ENCODE measurements at regions not wholly inside any gene's neighbourhood (a gene's known extent, or its start where the extent isn't known, plus 50 kb on each side); places are given as distances from the start of the nearest gene placed in this dataset.
"Not testable (repeated sequence)": the region's sequence is repeated elsewhere in the genome, so short reads cannot be mapped to it uniquely, and the experiment has no call there.

GRCh38 chr15:100721758-100722550 is 119.6 kb downstream of the ASB7 start:
- peak; percentile 25 for DNase-seq (ENCODE audit: low spot score)

- no peak for DNase-seq (ENCODE audit: low spot score)
Observed at GRCh38 chr15:100722551-100723314, 120.3 kb downstream of the ASB7 start.

DNA sequence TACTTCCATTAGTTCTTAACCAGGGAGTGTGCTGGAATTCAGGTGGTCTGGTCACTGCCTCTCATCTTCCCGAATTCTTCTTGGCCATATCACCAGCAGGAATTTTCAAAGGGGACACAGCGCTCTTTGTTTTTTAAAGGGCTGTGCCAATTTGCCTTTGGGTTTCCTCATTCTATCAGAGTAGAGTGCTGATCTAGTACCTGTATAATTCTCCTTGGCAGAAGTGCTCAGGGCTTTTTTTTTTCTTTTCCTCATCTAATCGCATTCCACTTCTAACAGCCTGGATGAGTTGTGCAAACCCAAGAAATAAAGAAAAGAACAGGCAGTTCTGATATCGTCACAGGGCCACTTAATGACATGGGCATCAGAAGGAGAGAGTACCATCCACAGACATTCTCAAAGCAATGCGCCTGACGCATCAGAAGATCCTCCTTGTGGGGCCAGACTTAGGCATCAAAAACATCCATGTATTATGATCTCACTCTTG is 121.0 kb downstream of the ASB7 start:
- peak; percentile 22 for DNase-seq (ENCODE audit: low spot score)

DNA sequence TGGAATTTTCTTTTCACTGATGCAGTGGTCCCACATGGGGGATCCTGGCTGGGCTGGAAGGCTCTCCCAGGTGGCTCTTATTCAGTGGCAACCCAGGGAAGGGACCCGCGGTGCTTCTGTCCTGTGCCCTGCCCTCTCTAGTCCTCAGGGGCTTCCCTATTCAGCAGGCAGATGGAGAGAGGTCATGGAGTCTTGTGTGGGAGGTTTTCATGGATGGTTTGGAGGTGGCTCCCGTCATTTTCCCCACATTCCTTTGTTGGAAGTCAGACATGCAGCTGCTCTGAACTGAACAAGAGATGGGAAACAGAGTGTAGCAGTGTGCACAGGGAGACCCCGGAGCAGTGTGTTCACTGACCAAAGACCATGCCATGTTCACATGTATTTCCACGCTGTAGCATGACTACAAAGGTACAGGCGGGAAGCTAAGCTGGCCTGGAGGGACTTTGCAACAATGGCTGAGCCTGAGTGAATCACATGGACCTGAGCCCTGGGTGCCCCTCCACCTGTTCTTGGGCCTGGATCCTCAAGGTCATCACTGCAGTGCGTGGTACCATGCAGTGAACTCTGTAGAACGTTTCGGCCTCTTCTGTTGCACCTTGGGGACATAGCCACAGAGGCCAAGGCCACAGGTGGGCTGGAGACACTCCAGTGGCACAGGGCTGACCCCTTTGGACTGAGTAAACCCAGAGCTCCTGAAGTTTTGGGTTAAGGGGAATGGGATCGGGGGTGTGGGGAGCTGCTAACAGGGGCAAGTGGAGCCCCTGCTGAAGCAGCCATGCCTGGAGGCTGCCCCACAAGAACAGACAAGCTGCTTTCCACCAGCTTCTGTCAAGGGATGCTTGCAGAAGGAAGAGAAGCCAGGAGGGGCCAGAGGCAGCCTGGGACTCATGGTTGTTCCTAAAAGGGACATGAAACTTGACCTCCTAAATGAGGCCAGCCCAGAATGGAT is 123.0 kb downstream of the ASB7 start:
- DNase-seq (ENCODE audit: low spot score): peak; percentile 42

GRCh38 chr15:100726070-100726420 is 123.7 kb downstream of the ASB7 start:
- DNase-seq (ENCODE audit: low spot score): peak; percentile 37

- DNase-seq (ENCODE audit: low spot score): peak; percentile 42
Observed at GRCh38 chr15:100726421-100727190, 124.2 kb downstream of the ASB7 start.

DNA sequence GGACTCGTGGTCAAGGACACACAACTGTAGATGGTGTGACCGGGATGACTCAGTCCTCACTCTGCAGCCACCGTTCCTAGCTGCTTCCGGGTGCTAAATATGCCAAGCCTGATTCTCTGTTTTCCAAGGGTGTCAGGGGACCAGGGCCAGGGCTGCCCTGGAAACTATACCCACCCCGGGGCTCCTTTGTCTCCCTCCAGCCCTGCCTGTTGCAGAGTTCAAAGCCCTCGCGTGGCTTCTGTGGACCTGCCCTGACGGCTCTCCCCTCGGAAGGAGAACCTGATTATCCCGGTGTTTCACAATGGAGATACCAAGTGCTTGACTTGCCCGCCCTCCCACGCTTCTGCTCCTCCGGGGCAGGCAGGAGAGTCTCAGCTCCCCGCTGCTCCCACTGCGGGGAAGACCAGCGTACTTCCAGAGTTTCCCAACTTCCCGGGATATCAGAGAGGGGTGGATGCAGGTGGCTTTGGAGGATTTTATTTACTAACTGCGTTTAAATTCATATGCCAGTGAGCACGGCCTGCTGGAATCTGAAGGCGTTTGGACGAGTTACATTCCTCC is 125.0 kb downstream of the ASB7 start:
- peak; percentile 38 for DNase-seq (ENCODE audit: low spot score)

- DNase-seq (ENCODE audit: low spot score): peak; percentile 38
Observed at GRCh38 chr15:100728371-100729201, 126.2 kb downstream of the ASB7 start.

GRCh38 chr15:100729461-100729860 is 127.1 kb downstream of the ASB7 start:
- DNase-seq (ENCODE audit: low spot score): peak; percentile 37

DNA sequence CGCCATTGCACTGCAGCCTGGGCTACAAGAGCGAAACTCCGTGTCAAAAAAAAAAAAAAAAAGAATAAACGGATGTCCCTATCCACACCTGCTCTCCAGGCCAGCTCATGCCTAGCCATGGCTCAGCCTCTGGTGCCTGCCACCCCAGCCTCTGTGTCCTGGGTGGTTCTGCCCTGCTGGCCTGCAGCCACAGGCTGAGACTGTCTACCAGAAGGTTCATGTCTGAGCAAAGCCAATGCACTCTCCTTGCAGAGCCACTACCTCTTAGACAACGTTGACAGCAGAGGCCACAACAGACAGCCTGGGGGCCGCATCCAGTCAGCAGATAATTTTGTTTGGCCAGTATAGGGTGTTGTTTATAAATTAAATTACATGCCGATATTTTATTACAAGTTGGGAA is 127.7 kb downstream of the ASB7 start:
- DNase-seq (ENCODE audit: low spot score): peak; percentile 16

DNA sequence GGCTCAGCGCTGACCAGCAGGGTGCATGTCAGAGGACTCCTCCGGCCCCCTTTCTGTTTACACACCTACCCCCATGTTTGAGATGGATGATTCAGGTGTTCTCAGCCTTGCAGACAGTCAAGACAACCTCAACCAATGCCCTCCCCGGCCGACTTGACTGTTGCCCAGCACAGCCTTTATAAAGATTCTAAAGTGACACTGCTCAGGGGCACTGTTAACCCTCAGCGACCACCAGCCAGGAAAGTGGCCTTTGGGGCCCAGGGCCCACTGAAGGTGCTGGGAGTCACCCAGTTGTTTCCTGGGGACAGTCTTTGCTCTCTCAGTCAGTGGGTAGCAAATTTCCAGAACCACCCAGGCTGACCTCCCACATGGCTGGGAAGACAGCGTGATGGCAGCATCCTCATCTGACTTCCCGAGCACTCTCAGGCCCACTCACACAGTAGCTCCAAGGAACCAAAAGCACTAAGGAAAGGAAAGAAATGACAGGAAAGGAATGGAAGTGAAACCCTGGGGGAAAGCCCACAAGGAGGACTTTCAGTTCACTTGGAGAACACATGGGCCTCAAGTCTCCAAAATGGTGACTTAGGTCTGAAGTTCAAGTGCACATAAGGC is 128.4 kb downstream of the ASB7 start:
- DNase-seq (ENCODE audit: low spot score): peak; percentile 35

- peak; percentile 35 for DNase-seq (ENCODE audit: low spot score)
Observed at GRCh38 chr15:100731267-100732152, 129.1 kb downstream of the ASB7 start.

DNA sequence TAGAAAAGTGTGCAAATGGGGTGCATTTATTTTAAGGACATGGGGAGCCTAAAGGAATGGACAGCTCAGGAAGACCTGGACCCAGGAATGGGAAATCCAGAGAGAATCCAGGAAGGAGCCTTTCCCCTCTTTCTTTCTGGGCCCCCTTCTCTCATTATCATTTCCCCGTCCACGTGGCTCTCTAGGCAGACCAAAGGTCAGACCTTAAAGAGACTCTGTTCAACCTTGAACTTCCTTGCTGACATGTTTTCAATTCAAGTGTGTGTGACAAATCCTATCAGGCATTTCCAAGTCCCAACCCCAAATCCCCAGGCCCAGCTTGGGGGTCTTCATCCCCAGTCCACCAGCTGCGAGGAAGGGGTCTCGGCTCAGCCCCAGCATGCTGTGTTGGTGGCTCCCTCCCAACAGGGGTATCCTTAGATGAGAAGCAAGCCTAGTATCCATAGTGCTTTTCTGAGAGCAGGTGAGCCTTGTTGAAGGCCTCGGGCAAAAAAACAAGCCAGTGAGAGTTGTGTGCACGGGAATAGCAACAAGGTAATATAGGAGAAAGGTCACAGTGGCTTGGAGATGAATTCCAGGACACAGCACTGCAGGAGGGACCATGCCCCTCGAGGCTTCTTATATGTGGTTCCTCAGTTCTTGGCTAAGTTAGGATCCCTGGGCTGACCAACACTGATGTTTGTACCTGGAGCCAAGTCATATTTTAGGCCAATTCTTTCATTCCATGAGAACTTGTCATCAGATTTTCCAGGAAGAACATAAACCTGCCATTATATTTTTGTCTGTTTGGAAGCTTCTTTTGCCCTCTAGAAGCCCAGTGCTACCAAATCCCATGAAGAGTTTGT is 130.0 kb downstream of the ASB7 start:
- peak; percentile 32 for DNase-seq (ENCODE audit: low spot score)

DNA sequence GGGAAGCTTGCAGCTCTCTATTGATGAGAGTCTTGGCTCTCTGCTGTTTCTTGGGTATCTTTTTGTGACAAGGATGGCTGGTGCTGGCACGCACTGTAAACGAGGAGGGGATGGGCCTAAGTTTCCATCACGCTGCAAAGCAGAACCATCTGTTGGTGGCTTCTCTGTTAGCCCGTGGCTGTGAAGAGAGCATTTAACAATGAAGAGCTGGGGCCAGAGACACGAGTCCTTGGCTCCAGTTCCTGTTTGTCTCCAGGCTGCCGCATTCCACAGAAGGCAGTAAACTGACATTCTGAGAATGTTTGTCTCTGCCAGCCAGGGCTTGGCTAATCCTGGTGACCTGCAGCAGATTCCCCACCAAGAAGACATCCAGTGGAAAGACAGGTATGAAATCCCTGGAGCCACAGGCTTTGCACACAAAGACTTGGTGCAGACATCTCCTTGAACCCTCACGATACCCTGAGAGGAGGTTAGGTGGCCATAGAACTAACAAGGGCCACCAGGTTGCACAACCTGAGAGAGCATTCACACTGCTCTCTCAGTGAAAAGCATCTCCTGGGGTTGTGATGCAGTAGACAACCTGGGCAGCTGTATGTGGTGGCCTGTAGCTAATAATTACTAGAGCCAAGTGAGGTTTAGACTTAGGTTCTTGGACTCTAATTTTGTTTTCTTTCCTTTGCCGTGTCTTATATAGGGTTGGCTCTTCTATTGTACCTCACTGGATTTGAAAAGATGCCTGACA is 130.9 kb downstream of the ASB7 start:
- no peak for DNase-seq (ENCODE audit: low spot score)

GRCh38 chr15:100733843-100734185 is 131.4 kb downstream of the ASB7 start:
- not testable (repeated sequence) for DNase-seq (ENCODE audit: low spot score)

- no peak for DNase-seq (ENCODE audit: low spot score)
Observed at GRCh38 chr15:100734586-100734985, 132.2 kb downstream of the ASB7 start.

Measured in ecto neural progenitor cell (in vitro differentiated cells).